Effector memory CD4-positive, alpha-beta T cell (primary cell): ENCODE measurements at regions not wholly inside any gene's neighbourhood (a gene's known extent, or its start where the extent isn't known, plus 50 kb on each side); places are given as distances from the start of the nearest gene placed in this dataset.

ENCODE experiments used
- DNase-seq, 3 donors: peaks; one replicate each; pipeline ENCODE4 v3.0.0-alpha.2; 2020
- H3K27ac ChIP-seq: 2 replicates; pipeline ENCODE4 v1.7.0; 2013; ENCODE audit warnings: mild to moderate bottlenecking, low read length, moderate library complexity; ENCODE audit not compliant: insufficient read depth, poor library complexity, severe bottlenecking
- H3K27me3 ChIP-seq: replicated peaks from 2 replicates; pipeline ENCODE4 v1.7.0; 2013; ENCODE audit warnings: mild to moderate bottlenecking, low read length; ENCODE audit not compliant: insufficient read depth, control insufficient read depth, poor library complexity, severe bottlenecking
- H3K36me3 ChIP-seq: 2 replicates; pipeline ENCODE4 v1.7.0; 2013; ENCODE audit warnings: mild to moderate bottlenecking, low read length, moderate library complexity; ENCODE audit not compliant: control insufficient read depth, insufficient read depth
- H3K4me1 ChIP-seq: 2 replicates; pipeline ENCODE4 v1.7.0; 2013; ENCODE audit warnings: low read length, mild to moderate bottlenecking; ENCODE audit not compliant: control insufficient read depth, insufficient read depth, poor library complexity, severe bottlenecking
- H3K4me3 ChIP-seq: 2 replicates; pipeline ENCODE4 v1.7.0; 2013; ENCODE audit warnings: low read length, low read depth, mild to moderate bottlenecking; ENCODE audit not compliant: insufficient read depth, poor library complexity, severe bottlenecking
- H3K9me3 ChIP-seq: 2 replicates; pipeline ENCODE4 v1.7.0; 2013; ENCODE audit warnings: mild to moderate bottlenecking, low read length, moderate library complexity; ENCODE audit not compliant: control insufficient read depth

- no peaks in the 10 kb centered on the region for H3K9me3 ChIP-seq
- H3K4me1 ChIP-seq = no peaks in the 10 kb centered on the region
- no peak for DNase-seq
- H3K27me3 ChIP-seq = no peaks in the 10 kb centered on the region
- H3K4me3 ChIP-seq = no peak overlapping the region
- H3K27ac ChIP-seq = no peak overlapping the region
- H3K36me3 ChIP-seq = no peaks in the 10 kb centered on the region
Observed at GRCh38 chr9:88800329-88800682, 191.0 kb upstream of the S1PR3 start.

GRCh38 chr9:88801214-88801796, 190.0 kb upstream of the S1PR3 start:
- Histone ChIP-seq H3K27me3 (no peaks in the 10 kb centered on the region), H3K9me3 (no peaks in the 10 kb centered on the region), H3K36me3 (no peaks in the 10 kb centered on the region), H3K4me3 (no peak overlapping the region), H3K27ac (no peak overlapping the region), H3K4me1 (no peaks in the 10 kb centered on the region)
- DNase-seq = no peak

DNA sequence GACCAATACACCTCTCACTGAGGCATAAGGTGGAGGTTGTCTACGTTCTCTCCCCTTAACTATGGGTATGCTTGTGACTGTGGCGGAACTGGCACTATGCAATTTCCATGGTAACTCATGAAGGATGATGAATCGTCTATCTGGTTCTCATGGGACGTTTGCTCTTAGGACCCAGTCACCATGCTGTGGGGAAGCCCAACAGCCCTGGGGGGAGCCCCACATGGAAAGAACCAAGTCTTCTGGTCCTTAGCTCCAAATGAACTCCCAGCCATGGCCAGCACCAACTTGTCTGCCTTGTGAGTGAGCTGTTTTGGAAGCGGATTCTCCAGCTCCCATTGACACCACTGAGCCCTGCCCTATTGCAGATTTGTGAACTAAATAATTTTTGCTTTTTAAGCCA, 188.7 kb upstream of the S1PR3 start:
- no peaks in the 10 kb centered on the region for H3K9me3 ChIP-seq
- no peak for DNase-seq
- H3K27ac ChIP-seq = no peak overlapping the region
- H3K4me1 ChIP-seq = no peaks in the 10 kb centered on the region
- H3K27me3 ChIP-seq = no peaks in the 10 kb centered on the region
- H3K4me3 ChIP-seq = no peak overlapping the region
- no peaks in the 10 kb centered on the region for H3K36me3 ChIP-seq

- H3K27ac ChIP-seq = no peak overlapping the region
- no peaks in the 10 kb centered on the region for H3K9me3 ChIP-seq
Observed at GRCh38 chr9:88803546-88804253, 187.6 kb upstream of the S1PR3 start.

GRCh38 chr9:88804254-88804596, 187.0 kb upstream of the S1PR3 start:
- no peaks in the 10 kb centered on the region for H3K4me1 ChIP-seq
- H3K27me3 ChIP-seq = no peaks in the 10 kb centered on the region
- no peaks in the 10 kb centered on the region for H3K36me3 ChIP-seq
- H3K27ac ChIP-seq = no peak overlapping the region
- no peak for DNase-seq
- H3K9me3 ChIP-seq = no peaks in the 10 kb centered on the region
- H3K4me3 ChIP-seq = no peak overlapping the region

More at GRCh38 chr9:88803546-88804253, 187.6 kb upstream of the S1PR3 start:
- Histone ChIP-seq H3K36me3 (no peaks in the 10 kb centered on the region), H3K4me3 (no peak overlapping the region), H3K27me3 (no peaks in the 10 kb centered on the region), H3K4me1 (no peaks in the 10 kb centered on the region)
- no peak for DNase-seq

DNA sequence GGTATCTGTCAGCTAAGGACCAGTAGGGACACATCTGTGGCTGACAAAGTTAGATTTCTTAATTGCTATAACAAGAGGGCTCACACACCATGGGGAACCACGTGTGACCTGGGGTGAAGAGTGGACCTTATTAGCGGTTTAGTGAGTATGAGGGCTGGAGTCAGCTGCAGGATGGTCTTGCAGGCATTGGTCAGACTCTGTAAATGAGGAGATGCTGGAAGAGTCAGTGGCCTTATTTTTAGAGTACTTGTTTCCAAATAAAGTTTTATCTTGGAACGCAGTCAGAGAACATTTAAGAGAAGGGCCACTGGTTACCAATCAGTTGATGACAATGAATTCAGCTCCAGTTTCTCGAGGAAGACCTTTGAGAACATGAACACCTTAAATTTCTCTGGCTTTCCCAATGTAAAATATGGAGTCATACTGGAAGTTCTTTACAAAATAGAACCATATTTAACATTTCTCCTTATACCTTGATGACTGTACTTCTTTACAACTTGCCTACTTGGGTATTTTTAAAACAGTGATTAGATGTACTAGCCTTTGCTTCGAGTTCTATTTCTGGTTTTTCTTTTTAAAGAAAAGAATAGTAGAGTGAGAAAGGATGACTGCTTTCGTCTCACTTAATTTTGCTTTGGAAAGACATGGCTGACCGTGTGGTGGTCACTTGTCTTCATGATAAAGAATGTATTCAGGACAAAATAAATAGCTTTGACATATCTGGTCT, 185.9 kb upstream of the S1PR3 start:
- Histone ChIP-seq H3K27ac (no peak overlapping the region), H3K9me3 (no peaks in the 10 kb centered on the region), H3K4me3 (no peak overlapping the region), H3K4me1 (no peaks in the 10 kb centered on the region), H3K27me3 (no peaks in the 10 kb centered on the region), H3K36me3 (no peaks in the 10 kb centered on the region)
- no peak for DNase-seq

DNA sequence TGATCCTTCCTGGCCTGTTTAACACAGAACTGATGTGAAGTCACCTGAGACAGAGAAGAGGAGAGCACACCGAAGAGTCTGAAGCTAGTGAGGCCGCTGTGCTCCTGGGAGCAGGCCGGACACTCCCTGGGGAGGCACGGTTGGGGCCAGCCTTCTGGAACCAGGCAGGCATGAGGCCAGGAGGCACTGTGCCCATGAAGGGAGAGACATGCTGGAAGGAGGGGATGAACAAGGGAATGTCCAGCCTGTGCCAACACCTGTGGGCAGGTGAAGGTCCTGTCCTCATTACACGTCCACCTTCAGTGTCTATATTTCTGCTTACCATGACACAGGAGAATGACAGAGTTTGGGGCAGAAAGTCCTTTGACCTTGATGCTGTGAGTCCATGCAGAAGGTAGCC, 183.8 kb upstream of the S1PR3 start:
- H3K36me3 ChIP-seq = no peaks in the 10 kb centered on the region
- no peaks in the 10 kb centered on the region for H3K9me3 ChIP-seq
- H3K27me3 ChIP-seq = no peaks in the 10 kb centered on the region
- DNase-seq = no peak
- H3K4me3 ChIP-seq = no peak overlapping the region
- H3K27ac ChIP-seq = no peak overlapping the region
- H3K4me1 ChIP-seq = no peaks in the 10 kb centered on the region

GRCh38 chr9:88808019-88808656, 183.1 kb upstream of the S1PR3 start:
- Histone ChIP-seq H3K9me3 (no peaks in the 10 kb centered on the region), H3K27ac (no peak overlapping the region), H3K36me3 (no peaks in the 10 kb centered on the region), H3K4me3 (no peak overlapping the region), H3K4me1 (no peaks in the 10 kb centered on the region), H3K27me3 (no peaks in the 10 kb centered on the region)
- DNase-seq = no peak

DNA sequence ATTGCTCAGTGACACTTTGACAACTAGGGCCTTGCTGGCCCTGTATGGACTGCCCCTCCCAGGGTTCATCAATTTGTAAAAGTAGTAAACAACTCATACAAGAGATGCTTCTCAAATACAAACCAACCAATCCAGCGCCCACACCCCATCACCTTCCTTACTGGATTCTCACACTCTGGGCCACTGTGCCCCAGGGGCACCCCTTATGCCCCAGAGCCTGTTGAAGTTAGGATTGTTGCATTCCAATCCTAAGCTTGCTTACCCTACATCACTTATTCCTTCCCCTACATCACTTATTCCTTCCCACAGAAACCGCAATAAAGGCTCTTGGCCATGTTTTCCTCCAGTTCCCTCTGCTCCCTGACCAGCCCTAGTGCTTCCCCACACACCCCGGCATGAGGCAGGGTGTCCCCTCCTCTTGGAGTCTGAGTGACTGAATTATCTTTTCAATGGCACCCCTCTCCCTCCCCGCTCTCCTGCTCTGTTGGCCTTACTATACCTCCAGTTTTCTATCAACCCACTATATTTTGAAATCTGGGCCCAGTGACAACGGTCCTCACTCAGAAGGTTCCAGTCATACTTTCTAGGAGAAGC, 182.4 kb upstream of the S1PR3 start:
- Histone ChIP-seq H3K27me3 (no peaks in the 10 kb centered on the region), H3K4me3 (no peak overlapping the region), H3K4me1 (no peaks in the 10 kb centered on the region), H3K9me3 (no peaks in the 10 kb centered on the region), H3K27ac (no peak overlapping the region), H3K36me3 (no peaks in the 10 kb centered on the region)
- DNase-seq = no peak
